ENCODE measurements at regions not wholly inside any gene's neighbourhood (a gene's known extent, or its start where the extent isn't known, plus 50 kb on each side); places are given as distances from the start of the nearest gene placed in this dataset.

DNA sequence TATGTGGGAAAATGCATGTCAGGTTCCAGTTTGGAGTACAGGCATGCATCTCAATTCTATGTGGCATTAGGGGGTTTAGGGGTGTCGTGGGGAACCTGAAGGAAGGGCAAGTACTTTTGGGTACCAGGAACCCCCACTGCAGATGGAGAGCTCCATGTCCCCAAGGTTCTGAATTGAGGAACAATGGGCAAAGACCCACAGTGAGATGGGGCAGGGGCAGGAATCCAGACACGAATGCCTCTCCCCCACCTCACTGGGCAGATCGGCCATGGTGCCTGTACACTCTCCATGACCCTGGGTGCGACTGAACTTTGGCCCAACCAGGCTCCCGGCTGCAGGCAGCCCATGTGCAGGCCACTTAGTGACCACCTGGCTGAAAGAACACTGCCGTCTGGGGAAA, 209.3 kb downstream of the HAUS1 start:
- no peaks in the 10 kb centered on the region for H3K9me3 Mint-ChIP-seq
- H3K4me3 Mint-ChIP-seq = no peak overlapping the region
- H3K4me1 Mint-ChIP-seq = peaks cover 0 to 4% of the 10 kb centered on the region in 2 donors
- DNase-seq = no peak
- no peak overlapping the region for H3K27ac Mint-ChIP-seq
- H3K27me3 Mint-ChIP-seq (ENCODE audit: low read depth in 3 of 3) = peaks cover 0 to 5% (median 0%) of the 10 kb centered on the region in 3 donors
- H3K36me3 Mint-ChIP-seq = no peaks in the 10 kb centered on the region

DNA sequence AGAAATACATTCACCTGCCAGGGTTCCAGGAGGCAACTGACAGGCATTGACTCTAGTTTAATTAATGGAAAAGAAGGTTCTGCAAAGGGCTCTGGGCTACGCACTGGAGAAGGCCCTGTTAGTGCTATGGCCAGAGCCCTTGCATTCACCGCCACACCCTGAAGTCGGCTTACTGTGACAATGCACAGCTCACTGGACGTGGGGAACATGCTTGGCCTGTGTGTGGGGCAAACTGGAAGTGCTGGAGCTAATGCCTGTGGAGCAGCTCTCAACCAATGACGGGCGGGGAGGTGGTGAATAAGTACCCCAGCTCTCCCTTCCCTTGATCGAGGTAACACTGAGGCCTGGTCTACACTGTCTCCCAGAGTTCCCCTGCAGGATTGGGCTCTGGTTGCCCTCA, 209.8 kb downstream of the HAUS1 start:
- H3K27ac Mint-ChIP-seq = no peak overlapping the region
- peaks cover 0 to 4% of the 10 kb centered on the region in 2 donors for H3K4me1 Mint-ChIP-seq
- peaks cover 0 to 5% (median 0%) of the 10 kb centered on the region in 3 donors for H3K27me3 Mint-ChIP-seq (ENCODE audit: low read depth in 3 of 3)
- H3K4me3 Mint-ChIP-seq = no peak overlapping the region
- H3K9me3 Mint-ChIP-seq = no peaks in the 10 kb centered on the region
- DNase-seq = no peak
- H3K36me3 Mint-ChIP-seq = no peaks in the 10 kb centered on the region

GRCh38 chr18:46315161-46315560, 211.0 kb downstream of the HAUS1 start:
- H3K36me3 Mint-ChIP-seq = no peaks in the 10 kb centered on the region
- H3K4me1 Mint-ChIP-seq = peaks cover 0 to 4% of the 10 kb centered on the region in 2 donors
- no peak overlapping the region for H3K27ac Mint-ChIP-seq
- H3K9me3 Mint-ChIP-seq = no peaks in the 10 kb centered on the region
- DNase-seq = peak in 1 of 3 donors; percentile 8
- peaks cover 0 to 5% (median 0%) of the 10 kb centered on the region in 3 donors for H3K27me3 Mint-ChIP-seq (ENCODE audit: low read depth in 3 of 3)
- H3K4me3 Mint-ChIP-seq = no peak overlapping the region

DNA sequence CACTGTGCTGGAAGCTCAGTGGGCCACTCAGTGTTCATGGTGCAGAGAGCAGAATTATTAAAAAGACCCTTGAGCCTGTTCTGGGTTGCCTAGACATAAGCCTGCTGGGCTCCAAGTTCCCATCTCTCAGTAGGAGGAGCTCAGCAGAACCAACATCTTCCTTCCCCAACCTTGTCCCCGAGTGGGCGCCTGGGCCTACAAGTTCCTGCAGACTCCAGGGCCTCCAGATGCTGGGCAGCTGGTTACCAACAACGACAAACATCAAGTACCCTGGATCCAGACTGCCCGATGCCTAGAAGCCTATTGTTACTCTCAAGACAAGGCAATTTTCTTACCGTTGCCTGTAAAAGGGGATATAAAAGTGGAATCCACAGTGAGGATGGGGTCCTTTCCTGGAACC, 214.2 kb downstream of the HAUS1 start:
- no peaks in the 10 kb centered on the region for H3K36me3 Mint-ChIP-seq
- DNase-seq = no peak
- peaks cover 0 to 4% of the 10 kb centered on the region in 2 donors for H3K4me1 Mint-ChIP-seq
- H3K9me3 Mint-ChIP-seq = no peaks in the 10 kb centered on the region
- H3K27ac Mint-ChIP-seq = no peak overlapping the region
- H3K4me3 Mint-ChIP-seq = no peak overlapping the region
- peaks cover 0 to 6% (median 0%) of the 10 kb centered on the region in 3 donors for H3K27me3 Mint-ChIP-seq (ENCODE audit: low read depth in 3 of 3)

- no peak overlapping the region for H3K27ac Mint-ChIP-seq
- no peaks in the 10 kb centered on the region for H3K9me3 Mint-ChIP-seq
- H3K27me3 Mint-ChIP-seq (ENCODE audit: low read depth in 3 of 3) = peaks cover 0 to 6% (median 0%) of the 10 kb centered on the region in 3 donors
- H3K4me3 Mint-ChIP-seq = no peak overlapping the region
- H3K36me3 Mint-ChIP-seq = no peaks in the 10 kb centered on the region
- DNase-seq = no peak
- peaks cover 0 to 6% of the 10 kb centered on the region in 2 donors for H3K4me1 Mint-ChIP-seq
These were observed 215.6 kb downstream of the HAUS1 start for GRCh38 chr18:46319783-46320182.

- Mint-ChIP-seq H3K4me3 (no peak overlapping the region), H3K36me3 (no peaks in the 10 kb centered on the region), H3K4me1 (peaks cover 0 to 3% of the 10 kb centered on the region in 2 donors), H3K27ac (no peak overlapping the region), H3K9me3 (no peaks in the 10 kb centered on the region), H3K27me3 (ENCODE audit: low read depth in 3 of 3) (peaks cover 0 to 4% (median 0%) of the 10 kb centered on the region in 3 donors)
- DNase-seq = no peak
These were observed 216.1 kb downstream of the HAUS1 start for GRCh38 chr18:46320297-46320696.

DNA sequence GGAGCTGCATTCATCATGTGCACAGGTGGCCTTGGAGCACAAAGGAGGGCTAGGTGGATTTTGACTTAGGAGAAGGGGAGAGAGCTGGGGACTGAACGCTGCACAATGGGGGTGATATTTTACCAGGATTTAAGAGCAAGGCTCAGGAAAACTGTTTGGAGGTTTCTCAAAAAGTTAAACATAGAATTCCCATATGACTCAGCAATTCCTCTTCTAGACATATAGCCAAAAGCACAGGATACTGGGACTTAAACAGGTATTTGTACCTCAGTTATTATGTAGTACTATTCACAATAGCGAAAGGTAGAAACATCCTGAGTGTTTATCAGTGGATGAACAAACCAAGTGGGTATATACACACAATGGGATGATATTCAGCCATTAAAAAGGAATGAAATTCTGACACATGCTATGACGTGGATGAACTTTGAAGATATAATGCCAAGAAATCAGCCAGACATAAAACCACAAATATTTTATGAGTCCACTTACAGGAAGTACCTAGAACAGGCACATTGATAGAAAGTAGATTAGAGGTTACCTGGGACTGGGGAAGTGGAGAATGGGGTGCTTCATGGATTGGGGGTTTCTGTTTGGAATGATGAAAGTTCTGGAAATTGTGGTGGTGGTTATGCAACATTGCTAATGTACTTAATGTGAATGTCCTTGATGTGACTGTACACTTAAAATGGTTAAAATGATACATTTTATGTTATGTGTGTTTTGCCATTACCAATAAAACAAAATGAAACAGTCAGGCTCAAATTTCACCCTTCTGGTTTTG, 216.9 kb downstream of the HAUS1 start:
- Mint-ChIP-seq H3K4me3 (no peak overlapping the region), H3K27ac (no peak overlapping the region), H3K9me3 (no peaks in the 10 kb centered on the region), H3K27me3 (ENCODE audit: low read depth in 3 of 3) (peaks cover 0 to 4% (median 2%) of the 10 kb centered on the region in 3 donors), H3K4me1 (peaks cover 0 to 3% of the 10 kb centered on the region in 2 donors), H3K36me3 (no peaks in the 10 kb centered on the region)
- no peak for DNase-seq

- no peak for DNase-seq
- Mint-ChIP-seq H3K9me3 (no peaks in the 10 kb centered on the region), H3K4me1 (peaks cover 0 to 3% of the 10 kb centered on the region in 2 donors), H3K36me3 (no peaks in the 10 kb centered on the region), H3K27ac (peak overlapping the region in 1 of 6 donors; percentile 17), H3K4me3 (no peak overlapping the region), H3K27me3 (ENCODE audit: low read depth in 3 of 3) (peaks cover 0 to 5% (median 2%) of the 10 kb centered on the region in 3 donors)
These were observed 217.8 kb downstream of the HAUS1 start for GRCh38 chr18:46321955-46322354.

- Mint-ChIP-seq H3K9me3 (no peaks in the 10 kb centered on the region), H3K27ac (no peak overlapping the region), H3K4me3 (no peak overlapping the region), H3K4me1 (peaks cover 0 to 3% of the 10 kb centered on the region in 2 donors), H3K27me3 (ENCODE audit: low read depth in 3 of 3) (peaks cover 0 to 5% (median 2%) of the 10 kb centered on the region in 3 donors), H3K36me3 (no peaks in the 10 kb centered on the region)
- no peak for DNase-seq
These were observed 218.3 kb downstream of the HAUS1 start for GRCh38 chr18:46322411-46322891.

DNA sequence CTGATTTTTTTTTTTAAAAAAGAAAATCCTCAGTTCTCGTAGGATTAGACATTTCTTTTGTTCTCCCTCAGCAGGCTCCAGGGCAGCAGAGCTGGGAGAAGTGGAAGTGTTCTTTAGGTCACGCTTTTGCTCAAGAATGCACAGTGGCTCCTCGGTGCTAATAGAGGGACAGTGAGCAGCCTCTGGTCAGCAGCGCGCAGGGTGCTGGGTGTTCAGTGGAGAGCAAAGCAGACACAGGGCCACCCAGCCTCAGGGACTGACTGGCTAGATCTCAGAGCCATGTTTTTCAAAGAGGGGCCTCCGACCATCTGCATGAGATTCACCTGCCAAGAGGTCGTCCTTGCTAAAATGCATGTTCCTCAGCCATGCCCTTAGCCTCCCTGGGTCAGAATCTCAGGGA, 218.8 kb downstream of the HAUS1 start:
- Mint-ChIP-seq H3K36me3 (no peaks in the 10 kb centered on the region), H3K27me3 (ENCODE audit: low read depth in 3 of 3) (peaks cover 0 to 4% (median 2%) of the 10 kb centered on the region in 3 donors), H3K4me1 (peaks cover 0 to 3% of the 10 kb centered on the region in 2 donors), H3K4me3 (no peak overlapping the region), H3K9me3 (no peaks in the 10 kb centered on the region), H3K27ac (no peak overlapping the region)
- DNase-seq = no peak

DNA sequence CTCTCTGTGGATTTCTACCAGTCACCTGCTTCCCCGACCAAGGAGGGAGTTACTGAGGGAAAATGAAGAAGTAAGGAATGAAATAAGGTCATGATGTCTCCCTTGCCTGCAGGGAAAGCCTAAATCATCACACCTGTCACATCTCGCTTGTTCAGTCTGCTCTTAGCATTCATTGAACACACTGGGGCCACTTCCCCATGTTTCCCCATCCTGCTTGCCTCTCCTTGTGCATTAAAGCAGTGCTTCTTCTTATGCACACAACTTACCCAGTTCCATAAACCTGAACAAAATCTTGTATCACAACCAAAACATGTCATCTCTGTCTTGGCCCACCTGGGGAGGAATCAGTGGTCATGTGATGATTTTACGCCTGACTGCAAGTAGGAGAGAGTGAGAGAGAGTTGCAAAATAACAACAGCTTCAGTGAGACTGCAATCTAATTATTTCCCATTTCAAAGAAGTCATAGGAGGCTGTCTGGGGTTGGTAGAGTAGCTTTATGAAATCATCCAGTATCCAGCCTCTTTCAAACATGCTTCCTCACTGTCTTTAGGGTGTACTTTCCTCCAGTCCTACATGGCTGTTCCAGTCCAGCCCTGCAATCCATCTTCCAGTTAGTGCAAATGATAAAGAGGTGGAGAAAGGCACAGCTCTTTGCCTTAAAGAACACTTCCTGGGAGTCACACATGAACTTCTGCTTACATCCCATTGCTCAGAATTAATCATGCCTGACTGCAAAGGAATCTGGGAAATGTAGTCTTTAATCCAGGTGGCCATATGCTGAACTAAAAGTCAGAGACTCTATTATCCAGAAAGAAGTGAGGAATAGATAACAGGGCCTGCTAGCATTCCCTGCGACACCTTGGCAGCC, 220.1 kb downstream of the HAUS1 start:
- DNase-seq = no peak
- no peaks in the 10 kb centered on the region for H3K9me3 Mint-ChIP-seq
- peaks cover 0 to 3% of the 10 kb centered on the region in 2 donors for H3K4me1 Mint-ChIP-seq
- peak overlapping the region in 1 of 6 donors; percentile 1 for H3K27ac Mint-ChIP-seq
- H3K4me3 Mint-ChIP-seq = no peak overlapping the region
- H3K27me3 Mint-ChIP-seq (ENCODE audit: low read depth in 3 of 3) = peaks cover 0 to 4% (median 2%) of the 10 kb centered on the region in 3 donors
- no peaks in the 10 kb centered on the region for H3K36me3 Mint-ChIP-seq

GRCh38 chr18:46325895-46326294, 221.7 kb downstream of the HAUS1 start:
- DNase-seq = no peak
- peaks cover 0 to 3% of the 10 kb centered on the region in 2 donors for H3K4me1 Mint-ChIP-seq
- no peaks in the 10 kb centered on the region for H3K9me3 Mint-ChIP-seq
- H3K27ac Mint-ChIP-seq = no peak overlapping the region
- no peak overlapping the region for H3K4me3 Mint-ChIP-seq
- no peaks in the 10 kb centered on the region for H3K36me3 Mint-ChIP-seq
- H3K27me3 Mint-ChIP-seq (ENCODE audit: low read depth in 3 of 3) = peaks cover 0 to 5% (median 4%) of the 10 kb centered on the region in 3 donors

- Mint-ChIP-seq H3K27ac (no peak overlapping the region), H3K4me3 (no peak overlapping the region), H3K27me3 (ENCODE audit: low read depth in 3 of 3) (peaks cover 7 to 22% (median 19%) of the 10 kb centered on the region in 3 donors), H3K9me3 (no peaks in the 10 kb centered on the region), H3K36me3 (no peaks in the 10 kb centered on the region), H3K4me1 (peaks cover 13 to 23% of the 10 kb centered on the region in 2 donors)
- no peak for DNase-seq
These were observed 225.6 kb downstream of the HAUS1 start for GRCh38 chr18:46329736-46330246.

DNA sequence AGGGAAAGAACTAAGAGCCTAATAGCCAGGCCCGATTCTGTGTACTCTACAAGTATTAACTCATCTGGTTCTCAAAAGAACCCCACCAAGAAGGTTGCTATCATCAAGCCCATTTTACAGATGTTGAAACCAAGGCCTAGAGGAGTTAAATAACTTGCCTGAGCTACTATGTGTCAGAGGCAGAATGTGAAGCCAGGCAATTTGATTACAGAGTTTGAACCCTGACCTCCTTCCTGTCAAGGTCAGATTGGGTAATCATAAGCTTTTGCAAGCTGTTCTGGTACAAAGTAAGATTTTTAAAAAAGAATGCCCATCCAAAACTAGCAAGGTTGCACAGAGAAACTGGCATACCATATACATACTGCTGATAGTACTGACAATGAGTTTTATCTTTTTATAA, 227.1 kb downstream of the HAUS1 start:
- Mint-ChIP-seq H3K4me3 (no peak overlapping the region), H3K36me3 (no peaks in the 10 kb centered on the region), H3K9me3 (no peaks in the 10 kb centered on the region), H3K4me1 (peaks cover 26 to 38% of the 10 kb centered on the region in 2 donors), H3K27me3 (ENCODE audit: low read depth in 3 of 3) (peaks cover 10 to 35% (median 30%) of the 10 kb centered on the region in 3 donors), H3K27ac (peak overlapping the region in 1 of 6 donors; percentile 59)
- DNase-seq = no peak
